Stomach (tissue), 4 donors: ENCODE measurements at regions not wholly inside any gene's neighbourhood (a gene's known extent, or its start where the extent isn't known, plus 50 kb on each side); places are given as distances from the start of the nearest gene placed in this dataset.

Experiments used
- CTCF ChIP-seq, 7 experiments: fragments of 450-650 bp in 4 of 7; fragments of 200-600 bp in 3 of 7; sonication (generic) in 3 of 7; IDR thresholded peaks; one replicate each; pipeline ENCODE4 v1.5.1; 2016 to 2019; ENCODE audit warnings: antibody characterized with exemption in 7 of 7, control low read depth in 2 of 7, mild to moderate bottlenecking in 1 of 7
- EP300 ChIP-seq: sonication (generic); formaldehyde crosslinking; IDR thresholded peaks from one replicate; pipeline ENCODE4 v1.6.1; 2017; ENCODE audit warnings: antibody characterized with exemption
- POLR2A ChIP-seq, 4 donors: fragments of 450-650 bp; IDR thresholded peaks; one replicate each; pipeline ENCODE4 v1.6.1; 2016; ENCODE audit warnings: antibody characterized with exemption in 4 of 4, control low read depth in 2 of 4, mild to moderate bottlenecking in 1 of 4, moderate library complexity in 1 of 4
- POLR2AphosphoS5 ChIP-seq, 3 donors: sonication (generic); formaldehyde crosslinking; IDR thresholded peaks; one replicate each; pipeline ENCODE4 v1.6.1; 2016; ENCODE audit warnings: antibody characterized with exemption in 3 of 3

DNA sequence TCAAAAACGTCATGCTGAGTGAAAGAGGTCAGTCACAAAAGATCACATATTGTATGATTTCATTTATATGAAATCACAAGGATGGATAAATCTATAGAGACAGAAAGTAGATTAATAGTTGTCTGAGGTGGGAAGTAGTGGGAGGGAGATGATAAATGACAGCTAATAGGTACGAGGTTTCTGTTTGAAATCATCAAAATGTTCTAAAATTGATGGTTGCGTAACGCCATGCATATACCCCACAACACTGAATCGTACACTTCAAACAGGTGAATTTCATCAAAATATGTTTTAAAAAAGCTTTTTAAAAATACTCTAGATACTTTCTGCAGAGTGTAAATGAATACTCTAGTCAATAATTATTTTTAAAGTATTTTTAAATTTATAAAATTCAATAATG, 303.0 kb upstream of the STAC start:
- TF ChIP-seq CTCF (IDR thresholded peaks at IDR 0.05) (no peak), POLR2AphosphoS5 (IDR thresholded peaks at IDR 0.05) (no peak), EP300 (no peak), POLR2A (IDR thresholded peaks at IDR 0.05) (no peak)
